T-helper 1 cell treated with Interleukin-12 subunit alpha and Interleukin-12 subunit beta and Interleukin-4 antibody, amounts not matched to agents 30 ng/mL and 1 ng/mL, for 36 hours (primary cell): ENCODE measurements at regions not wholly inside any gene's neighbourhood (a gene's known extent, or its start where the extent isn't known, plus 50 kb on each side); places are given as distances from the start of the nearest gene placed in this dataset.
"Not testable (repeated sequence)": the region's sequence is repeated elsewhere in the genome, so short reads cannot be mapped to it uniquely, and the experiment has no call there.

Source experiments
- intact Hi-C: fragments of 100-400 bp; cut with micrococcal nuclease; formaldehyde crosslinking; loops from one replicate; pipeline ENCODE4 v1.15.1; 2024

- intact Hi-C loops, result no loop called here
These were observed 904.2 kb downstream of the KCNT2 start for GRCh38 chr1:195704028-195704427.

GRCh38 chr1:195701149-195701548 lies 907.1 kb downstream of the KCNT2 start:
- intact Hi-C loops, result no loop called here

GRCh38 chr1:195697130-195697529 lies 911.1 kb downstream of the KCNT2 start:
- intact Hi-C loops, result no loop called here

GRCh38 chr1:195686764-195687163 lies 921.5 kb downstream of the KCNT2 start:
- intact Hi-C loops, result no loop called here

- intact Hi-C loops, result no loop called here
These were observed 943.6 kb downstream of the KCNT2 start for GRCh38 chr1:195664628-195665027.

GRCh38 chr1:195663549-195664280 lies 944.5 kb downstream of the KCNT2 start:
- intact Hi-C loops, result no loop called here

- intact Hi-C loops, result no loop called here
These were observed 951.5 kb downstream of the KCNT2 start for GRCh38 chr1:195656780-195657179.

- intact Hi-C loops, result not testable (repeated sequence)
These were observed 959.4 kb downstream of the KCNT2 start for GRCh38 chr1:195648875-195649274.

GRCh38 chr1:195637539-195637938 lies 970.7 kb downstream of the KCNT2 start:
- intact Hi-C loops, result no loop called here

- intact Hi-C loops, result no loop called here
These were observed 990.0 kb downstream of the KCNT2 start for GRCh38 chr1:195618287-195618686.

- intact Hi-C loops, result no loop called here
These were observed 991.1 kb downstream of the KCNT2 start for GRCh38 chr1:195617106-195617505.

GRCh38 chr1:195608883-195609282 lies 999.4 kb downstream of the KCNT2 start:
- intact Hi-C loops, result no loop called here

GRCh38 chr1:195606483-195606882 lies 1001.8 kb downstream of the KCNT2 start:
- intact Hi-C loops, result no loop called here

GRCh38 chr1:195604287-195604686 lies 1004.0 kb downstream of the KCNT2 start:
- intact Hi-C loops, result no loop called here

- intact Hi-C loops, result no loop called here
These were observed 1010.3 kb downstream of the KCNT2 start for GRCh38 chr1:195597891-195598290.

GRCh38 chr1:195594773-195595172 lies 1013.5 kb downstream of the KCNT2 start:
- intact Hi-C loops, result no loop called here

GRCh38 chr1:195594322-195594721 lies 1013.9 kb downstream of the KCNT2 start:
- intact Hi-C loops, result no loop called here

- intact Hi-C loops, result no loop called here
These were observed 1016.1 kb downstream of the KCNT2 start for GRCh38 chr1:195591917-195592672.

- intact Hi-C loops, result no loop called here
These were observed 1017.6 kb downstream of the KCNT2 start for GRCh38 chr1:195590649-195591048.

GRCh38 chr1:195584870-195585624 lies 1023.2 kb downstream of the KCNT2 start:
- intact Hi-C loops, result no loop called here

GRCh38 chr1:195580988-195581387 lies 1027.3 kb downstream of the KCNT2 start:
- intact Hi-C loops, result no loop called here

GRCh38 chr1:195577748-195578147 lies 1030.5 kb downstream of the KCNT2 start:
- intact Hi-C loops, result no loop called here
